ENCODE measurements at regions not wholly inside any gene's neighbourhood (a gene's known extent, or its start where the extent isn't known, plus 50 kb on each side); places are given as distances from the start of the nearest gene placed in this dataset.

- H3K36me3 ChIP-seq: no peaks in the 10 kb centered on the region
- no peak for TF ChIP-seq CTCF (IDR thresholded peaks at IDR 0.05)
- H3K4me1 ChIP-seq: no peaks in the 10 kb centered on the region
- intact Hi-C loops (cut with DNase I): no loop called here
- DNase-seq (no peak), ATAC-seq (no peak)
- H3K27ac ChIP-seq: no peak overlapping the region
- no peaks in the 10 kb centered on the region for H3K27me3 ChIP-seq
- no peak overlapping the region for H3K4me3 ChIP-seq
- H3K9me3 ChIP-seq: no peaks in the 10 kb centered on the region
These were observed 69.1 kb upstream of the PUDP start for GRCh38 chrX:7216981-7217587.

GRCh38 chrX:7215842-7216241, 67.9 kb upstream of the PUDP start:
- H3K27ac ChIP-seq: no peak overlapping the region
- intact Hi-C loops (cut with DNase I): no loop called here
- no peaks in the 10 kb centered on the region for H3K36me3 ChIP-seq
- no peaks in the 10 kb centered on the region for H3K27me3 ChIP-seq
- H3K9me3 ChIP-seq: no peaks in the 10 kb centered on the region
- ATAC-seq: no peak
- no peak for DNase-seq
- H3K4me1 ChIP-seq: no peaks in the 10 kb centered on the region
- no peak for TF ChIP-seq CTCF (IDR thresholded peaks at IDR 0.05)
- no peak overlapping the region for H3K4me3 ChIP-seq

- ATAC-seq: no peak
- no peak for TF ChIP-seq CTCF (IDR thresholded peaks at IDR 0.05)
- intact Hi-C loops (cut with DNase I): no loop called here
These were observed 66.3 kb upstream of the PUDP start for GRCh38 chrX:7214251-7214650.

GRCh38 chrX:7205037-7205577, 57.2 kb upstream of the PUDP start:
- Histone ChIP-seq H3K27ac (no peak overlapping the region), H3K9me3 (no peaks in the 10 kb centered on the region), H3K27me3 (no peaks in the 10 kb centered on the region), H3K4me3 (no peak overlapping the region), H3K36me3 (no peaks in the 10 kb centered on the region), H3K4me1 (no peaks in the 10 kb centered on the region)
- no peak for ATAC-seq
- intact Hi-C loops (cut with DNase I): no loop called here
- no peak for DNase-seq
- TF ChIP-seq CTCF (IDR thresholded peaks at IDR 0.05): no peak

More at GRCh38 chrX:7214251-7214650, 66.3 kb upstream of the PUDP start:
- Histone ChIP-seq H3K27ac (no peak overlapping the region), H3K4me3 (no peak overlapping the region), H3K27me3 (no peaks in the 10 kb centered on the region), H3K9me3 (no peaks in the 10 kb centered on the region), H3K36me3 (no peaks in the 10 kb centered on the region), H3K4me1 (no peaks in the 10 kb centered on the region)
- no peak for DNase-seq

- H3K9me3 ChIP-seq: no peaks in the 10 kb centered on the region
- H3K36me3 ChIP-seq: no peaks in the 10 kb centered on the region
- ATAC-seq (no peak), DNase-seq (no peak)
- intact Hi-C loops (cut with DNase I): no loop called here
- H3K4me3 ChIP-seq: no peak overlapping the region
- no peak overlapping the region for H3K27ac ChIP-seq
- no peaks in the 10 kb centered on the region for H3K4me1 ChIP-seq
- H3K27me3 ChIP-seq: no peaks in the 10 kb centered on the region
- no peak for TF ChIP-seq CTCF (IDR thresholded peaks at IDR 0.05)
These were observed 56.7 kb upstream of the PUDP start for GRCh38 chrX:7204619-7205018.

GRCh38 chrX:7202206-7202605, 54.3 kb upstream of the PUDP start:
- no peak for TF ChIP-seq CTCF (IDR thresholded peaks at IDR 0.05)
- H3K27ac ChIP-seq: no peak overlapping the region
- intact Hi-C loops (cut with DNase I): no loop called here
- DNase-seq (no peak), ATAC-seq (no peak)
- H3K27me3 ChIP-seq: no peaks in the 10 kb centered on the region
- no peaks in the 10 kb centered on the region for H3K9me3 ChIP-seq
- no peak overlapping the region for H3K4me3 ChIP-seq
- H3K36me3 ChIP-seq: no peaks in the 10 kb centered on the region
- no peaks in the 10 kb centered on the region for H3K4me1 ChIP-seq

All from upper lobe of right lung (tissue), 1 donor.